ENCODE measurements at regions not wholly inside any gene's neighbourhood (a gene's known extent, or its start where the extent isn't known, plus 50 kb on each side); places are given as distances from the start of the nearest gene placed in this dataset.
"Not testable (repeated sequence)": the region's sequence is repeated elsewhere in the genome, so short reads cannot be mapped to it uniquely, and the experiment has no call there.

- no peak for DNase-seq
Observed at GRCh38 chr6:140192018-140192417, 817.6 kb upstream of the CITED2 start.

DNA sequence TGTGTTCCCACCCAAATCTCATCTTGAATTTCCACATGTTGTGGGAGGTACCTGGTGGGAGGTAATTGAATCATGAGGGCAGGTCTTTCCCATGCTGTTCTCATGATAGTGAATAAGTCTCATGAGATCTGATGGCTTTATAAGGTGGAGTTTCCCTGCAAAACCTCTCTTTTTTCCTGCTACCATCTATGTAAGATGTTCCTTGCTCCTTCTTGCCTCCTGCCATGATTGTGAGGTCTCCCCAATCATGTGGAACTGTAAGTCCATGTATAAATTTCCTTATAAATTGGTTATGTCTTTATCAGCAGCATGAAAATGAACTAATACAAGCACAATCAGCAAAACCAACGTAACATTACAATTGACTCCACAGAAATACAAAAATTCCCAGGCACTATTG lies 814.8 kb upstream of the CITED2 start:
- DNase-seq = not testable (repeated sequence)

DNA sequence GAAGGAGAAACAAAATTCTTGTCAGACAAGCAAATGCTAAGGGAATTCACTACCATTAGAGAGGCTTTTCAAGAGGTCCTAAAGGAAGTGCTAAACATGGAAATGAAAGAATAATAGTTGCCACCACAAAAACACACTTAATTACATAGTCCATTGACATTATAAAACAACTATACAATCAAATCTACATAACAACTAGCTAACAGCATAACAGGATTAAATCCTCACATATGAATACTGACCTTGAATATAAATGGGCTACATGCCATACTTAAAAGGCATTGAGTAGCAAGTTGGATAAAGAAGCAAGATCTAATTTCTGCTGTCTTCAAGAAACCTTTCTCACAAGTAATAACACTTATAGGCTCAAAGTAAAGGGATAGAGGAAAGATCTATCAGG lies 811.5 kb upstream of the CITED2 start:
- no peak for DNase-seq

- no peak for DNase-seq
Observed at GRCh38 chr6:140183881-140184280, 809.4 kb upstream of the CITED2 start.

DNA sequence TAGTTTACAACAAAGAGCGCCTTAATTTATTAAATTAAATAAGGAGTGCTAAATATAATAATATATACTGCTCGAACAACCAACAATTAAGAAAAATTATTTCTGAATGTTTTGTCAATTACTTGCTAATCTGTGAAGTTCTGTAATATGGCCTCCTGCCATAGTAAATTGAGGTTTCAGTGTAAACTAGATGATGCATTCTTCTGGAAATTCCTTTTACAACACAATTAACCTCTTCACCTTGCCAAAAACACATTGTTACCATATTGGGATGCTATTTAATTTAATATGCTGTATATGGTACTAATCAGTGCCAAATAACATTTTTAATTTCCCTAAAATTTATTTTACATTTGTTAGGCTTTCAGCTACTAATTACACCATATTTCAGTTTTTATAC lies 808.4 kb upstream of the CITED2 start:
- no peak for DNase-seq

- no peak for DNase-seq
Observed at GRCh38 chr6:140181876-140182275, 807.4 kb upstream of the CITED2 start.

DNA sequence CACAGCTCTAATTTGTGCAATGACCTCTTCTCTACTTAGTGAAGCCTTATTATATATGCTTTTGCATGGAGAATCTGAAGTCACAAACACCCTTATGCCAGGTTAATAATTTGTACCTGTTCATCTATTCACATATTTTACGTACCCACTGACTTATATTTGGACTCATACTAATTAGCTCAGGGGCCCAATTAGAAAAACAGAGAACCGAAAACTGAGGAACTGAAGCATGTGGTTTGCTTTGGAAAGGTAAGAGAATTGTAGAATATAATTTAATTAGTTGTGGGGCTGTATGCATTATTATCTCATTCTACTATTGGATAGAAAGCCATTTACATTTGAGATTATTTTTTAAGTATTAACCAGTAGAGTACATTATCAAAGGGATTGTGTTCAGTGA lies 805.9 kb upstream of the CITED2 start:
- DNase-seq = no peak

GRCh38 chr6:140178935-140179334 lies 804.5 kb upstream of the CITED2 start:
- no peak for DNase-seq

DNA sequence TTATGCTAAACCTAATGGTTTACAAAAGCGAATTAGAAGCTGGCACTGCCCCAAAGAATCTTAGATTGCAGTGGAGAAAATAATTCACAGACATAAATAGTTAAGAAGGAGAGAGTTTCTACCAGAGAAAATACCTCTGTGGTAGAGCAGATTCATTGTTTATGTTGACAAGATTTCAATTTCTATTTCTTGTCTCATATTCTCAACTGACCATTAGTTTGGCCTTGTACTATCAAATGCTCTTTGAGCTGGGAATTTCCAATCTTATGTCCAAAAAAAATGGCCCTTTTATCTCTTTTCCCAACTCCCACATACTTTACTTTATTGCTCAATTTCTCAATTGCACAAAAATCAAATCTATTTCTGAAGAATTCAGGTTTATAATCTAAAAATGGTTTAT lies 804.1 kb upstream of the CITED2 start:
- DNase-seq = no peak

DNA sequence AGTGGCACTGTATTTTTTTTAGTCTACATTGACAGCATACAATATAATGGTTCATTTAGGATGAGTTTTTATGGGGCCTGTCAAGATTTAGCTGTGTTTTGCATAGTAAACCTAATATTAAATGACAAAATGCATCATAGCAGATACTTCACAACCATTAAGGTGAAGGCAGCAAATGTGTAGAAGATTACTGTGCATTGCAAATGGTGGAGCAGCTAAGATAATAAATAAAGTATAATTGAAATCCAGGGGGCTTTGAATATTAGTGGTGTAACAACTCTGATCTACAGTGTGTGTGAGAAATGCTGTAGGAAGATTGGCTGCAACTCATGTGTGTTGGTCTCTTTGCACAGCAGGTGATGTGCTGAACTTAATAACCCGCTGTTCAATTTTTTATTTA lies 801.9 kb upstream of the CITED2 start:
- no peak for DNase-seq

GRCh38 chr6:140175486-140175885 lies 801.0 kb upstream of the CITED2 start:
- no peak for DNase-seq

- no peak for DNase-seq
Observed at GRCh38 chr6:140174524-140174923, 800.1 kb upstream of the CITED2 start.

DNA sequence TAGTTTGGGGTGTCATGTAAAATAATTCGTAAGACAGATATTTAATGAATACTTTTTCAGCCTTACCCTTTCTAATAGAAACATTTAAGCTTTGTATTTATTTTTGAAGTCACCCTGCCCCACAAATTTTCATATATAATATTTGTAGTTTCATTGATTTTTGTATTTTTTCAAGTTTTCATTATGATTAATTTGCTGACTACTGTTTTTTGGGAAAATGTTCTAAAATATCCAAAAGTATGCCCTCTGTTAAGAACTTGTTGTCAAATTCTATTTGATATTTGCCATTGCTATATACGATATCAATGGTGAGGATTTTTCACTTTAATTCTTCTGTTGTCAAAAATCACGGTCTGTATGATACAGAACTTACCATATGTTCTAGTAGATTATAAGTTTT lies 793.9 kb upstream of the CITED2 start:
- no peak for DNase-seq

GRCh38 chr6:140160909-140161308 lies 786.5 kb upstream of the CITED2 start:
- no peak for DNase-seq

DNA sequence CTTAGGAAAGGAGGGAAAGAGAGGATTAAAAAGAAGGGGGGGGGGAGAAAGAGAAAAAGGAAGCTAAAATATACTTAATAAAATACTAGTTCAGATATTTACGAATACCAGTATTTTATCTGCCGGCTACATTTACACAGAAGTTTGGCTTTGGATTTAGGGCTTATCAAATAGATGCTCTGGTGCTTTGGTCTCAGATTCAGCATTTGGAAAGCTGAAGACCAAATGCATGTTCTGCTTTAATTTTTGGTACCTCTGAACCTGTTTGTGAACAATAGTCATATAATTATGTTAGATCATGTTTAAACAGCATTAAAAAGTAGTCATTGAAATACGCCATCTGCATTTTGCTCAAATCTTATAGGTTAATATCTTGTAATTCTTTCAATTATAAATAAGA lies 786.0 kb upstream of the CITED2 start:
- DNase-seq = no peak

GRCh38 chr6:140156131-140156530 lies 781.7 kb upstream of the CITED2 start:
- DNase-seq = no peak

- DNase-seq = no peak
Observed at GRCh38 chr6:140155451-140156126, 781.1 kb upstream of the CITED2 start.

- DNase-seq = no peak
Observed at GRCh38 chr6:140153703-140154102, 779.3 kb upstream of the CITED2 start.

DNA sequence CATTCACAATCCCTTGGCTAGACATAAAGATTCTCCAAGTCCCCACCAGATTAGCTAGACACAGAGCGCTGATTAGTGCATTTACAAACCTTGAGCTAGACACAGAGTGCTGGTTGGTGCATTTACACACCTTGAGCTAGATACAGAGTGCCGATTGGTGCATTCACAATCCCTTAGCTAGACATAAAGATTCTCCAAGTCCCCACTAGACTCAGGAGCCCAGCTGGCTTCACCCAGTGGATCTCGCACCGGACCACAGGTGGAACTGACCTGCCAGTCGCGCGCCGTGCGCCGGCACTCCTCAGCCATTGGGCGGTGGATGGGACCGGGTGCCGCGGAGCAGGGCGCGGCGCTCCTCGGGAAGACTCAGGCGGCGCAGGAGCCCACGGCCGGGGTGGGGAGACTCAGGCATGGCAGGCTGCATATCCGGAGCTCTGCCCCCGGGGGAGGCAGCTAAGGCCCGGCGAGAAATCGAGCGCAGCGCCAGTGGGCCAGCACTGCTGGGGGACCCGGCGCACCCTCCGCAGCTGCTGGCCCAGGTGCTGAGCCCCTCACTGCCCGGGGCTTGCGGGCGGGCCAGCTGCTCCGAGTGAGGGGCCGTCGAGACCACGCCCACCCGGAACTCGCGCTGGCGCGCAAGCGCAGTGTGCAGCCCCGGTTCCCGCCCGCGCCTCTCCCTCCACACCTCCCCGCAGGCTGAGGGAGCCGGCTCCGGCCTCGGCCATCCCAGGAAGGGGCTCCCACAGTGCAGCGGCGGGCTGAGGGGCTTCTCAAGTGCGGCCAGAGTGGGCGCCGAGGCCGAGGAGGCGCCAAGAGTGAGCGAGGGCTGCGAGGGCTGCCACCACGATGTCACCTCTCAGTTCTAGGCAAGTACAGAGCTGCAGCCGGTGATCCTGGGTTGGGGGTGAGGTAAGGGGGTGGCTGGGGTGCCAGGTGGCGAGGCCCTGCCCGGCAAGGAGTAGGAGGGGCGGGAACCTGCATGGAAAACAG lies 773.7 kb upstream of the CITED2 start:
- not testable (repeated sequence) for DNase-seq

GRCh38 chr6:140140891-140141290 lies 766.4 kb upstream of the CITED2 start:
- DNase-seq = no peak

DNA sequence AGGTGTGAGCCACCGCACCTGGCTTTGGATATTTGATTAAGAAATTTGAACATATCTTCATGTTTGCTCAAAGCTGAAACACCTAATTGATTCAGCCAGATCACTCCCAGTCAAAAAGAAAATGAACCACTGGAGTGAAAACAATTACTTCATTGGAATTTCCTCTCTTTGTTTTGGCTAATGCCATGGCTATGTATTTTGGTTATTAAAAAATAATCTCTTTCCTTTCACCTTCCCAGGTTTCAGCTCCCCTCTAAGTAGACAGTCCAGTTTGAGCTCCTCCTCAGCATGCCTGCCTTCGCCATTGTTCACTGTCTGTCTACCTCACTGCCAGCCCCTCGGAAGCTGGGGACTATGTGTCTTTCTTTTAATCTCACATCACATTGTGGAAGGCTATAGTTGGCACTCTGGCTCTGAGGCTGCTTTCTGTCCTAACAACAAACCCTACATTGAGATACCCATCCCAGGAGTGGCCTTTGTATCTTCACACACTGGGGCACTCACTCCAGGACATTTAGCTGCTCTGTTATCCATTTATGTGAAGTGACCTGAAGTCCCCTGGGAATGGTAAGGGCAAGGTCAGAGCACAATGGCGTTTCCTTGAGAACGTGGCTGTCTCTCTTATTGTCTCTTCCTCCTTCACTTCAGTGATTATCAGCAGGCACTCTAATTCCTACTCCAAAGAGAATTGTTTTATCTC lies 764.0 kb upstream of the CITED2 start:
- no peak for DNase-seq

GRCh38 chr6:140134224-140134623 lies 759.8 kb upstream of the CITED2 start:
- no peak for DNase-seq

GRCh38 chr6:140130074-140130473 lies 755.6 kb upstream of the CITED2 start:
- DNase-seq = no peak

- no peak for DNase-seq
Observed at GRCh38 chr6:140124498-140124897, 750.0 kb upstream of the CITED2 start.

Data from NCI-H2029 treated with DMSO at 0.1 percent for 48 hours (cell line).